HUES6 (cell line): ENCODE measurements at regions not wholly inside any gene's neighbourhood (a gene's known extent, or its start where the extent isn't known, plus 50 kb on each side); places are given as distances from the start of the nearest gene placed in this dataset.
"Not testable (repeated sequence)": the region's sequence is repeated elsewhere in the genome, so short reads cannot be mapped to it uniquely, and the experiment has no call there.

ENCODE experiments used
- H3K27ac ChIP-seq: 2 replicates; pipeline ENCODE4 v1.7.0; 2013; ENCODE audit warnings: low read depth, mild to moderate bottlenecking, low read length, inconsistent platforms
- H3K27me3 ChIP-seq: 2 replicates; pipeline ENCODE4 v1.6.1; 2013; ENCODE audit warnings: low read length; ENCODE audit not compliant: control insufficient read depth, insufficient read depth
- H3K36me3 ChIP-seq: 2 replicates; pipeline ENCODE4 v1.6.1; 2013; ENCODE audit warnings: low read length; ENCODE audit not compliant: control insufficient read depth, insufficient read depth
- H3K4me1 ChIP-seq: 2 replicates; pipeline ENCODE4 v1.6.1; 2013; ENCODE audit warnings: low read length; ENCODE audit not compliant: control insufficient read depth, insufficient read depth
- H3K4me3 ChIP-seq: 2 replicates; pipeline ENCODE4 v1.5.1; 2013; ENCODE audit warnings: low read depth, low read length
- H3K9ac ChIP-seq: one replicate; pipeline ENCODE4 v1.6.1; 2013; ENCODE audit warnings: mild to moderate bottlenecking, low read length
- H3K9me3 ChIP-seq: 2 replicates; pipeline ENCODE4 v1.6.1; 2013; ENCODE audit warnings: low read depth, low read length; ENCODE audit not compliant: control insufficient read depth, insufficient read depth

DNA sequence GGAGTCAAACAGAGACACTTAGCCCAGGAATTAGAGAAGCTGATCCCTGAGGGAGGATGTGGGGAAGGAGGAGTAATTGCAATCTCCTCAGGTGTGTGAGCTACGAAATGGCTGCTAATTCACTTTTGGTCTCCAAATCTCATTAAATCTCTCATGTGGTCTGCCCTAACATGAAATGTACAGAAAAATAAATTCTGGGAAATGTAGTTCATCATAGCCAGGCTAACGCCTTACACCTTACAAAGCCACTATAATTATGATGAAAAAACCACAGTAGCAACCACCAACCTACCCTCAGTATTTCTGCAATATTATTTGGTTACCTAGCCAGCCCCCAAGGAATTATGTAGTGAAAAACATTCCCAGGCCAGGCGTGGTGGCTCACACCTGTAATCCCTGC is 354.0 kb downstream of the TMEM167A start:
- H3K9ac ChIP-seq: no peak overlapping the region
- H3K4me1 ChIP-seq: peaks cover 10% of the 10 kb centered on the region; the same call in 1 of the 2 replicates
- no peaks in the 10 kb centered on the region for H3K36me3 ChIP-seq
- no peaks in the 10 kb centered on the region for H3K9me3 ChIP-seq
- no peak overlapping the region for H3K27ac ChIP-seq
- no peak overlapping the region for H3K4me3 ChIP-seq
- H3K27me3 ChIP-seq: no peaks in the 10 kb centered on the region

DNA sequence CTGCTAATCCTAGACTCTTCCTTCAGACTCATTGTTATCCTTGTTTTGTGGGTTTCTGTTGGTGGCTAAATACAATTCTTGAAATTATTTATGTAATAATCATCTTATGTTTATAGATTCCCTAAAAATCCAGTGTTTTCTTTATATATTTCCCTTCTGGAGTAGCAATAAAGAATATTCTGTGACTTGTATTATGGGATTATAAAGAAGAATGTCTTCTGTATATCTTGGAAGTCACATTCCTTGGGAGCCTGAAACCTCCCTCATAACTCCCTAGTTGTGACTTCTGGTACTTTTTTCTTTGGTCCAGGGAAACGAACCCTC is 356.1 kb downstream of the TMEM167A start:
- H3K27me3 ChIP-seq: no peaks in the 10 kb centered on the region
- H3K36me3 ChIP-seq: no peaks in the 10 kb centered on the region
- no peak overlapping the region for H3K4me3 ChIP-seq
- peaks cover 10% of the 10 kb centered on the region; the same call in 1 of the 2 replicates for H3K4me1 ChIP-seq
- H3K27ac ChIP-seq: no peak overlapping the region
- no peak overlapping the region for H3K9ac ChIP-seq
- no peaks in the 10 kb centered on the region for H3K9me3 ChIP-seq

DNA sequence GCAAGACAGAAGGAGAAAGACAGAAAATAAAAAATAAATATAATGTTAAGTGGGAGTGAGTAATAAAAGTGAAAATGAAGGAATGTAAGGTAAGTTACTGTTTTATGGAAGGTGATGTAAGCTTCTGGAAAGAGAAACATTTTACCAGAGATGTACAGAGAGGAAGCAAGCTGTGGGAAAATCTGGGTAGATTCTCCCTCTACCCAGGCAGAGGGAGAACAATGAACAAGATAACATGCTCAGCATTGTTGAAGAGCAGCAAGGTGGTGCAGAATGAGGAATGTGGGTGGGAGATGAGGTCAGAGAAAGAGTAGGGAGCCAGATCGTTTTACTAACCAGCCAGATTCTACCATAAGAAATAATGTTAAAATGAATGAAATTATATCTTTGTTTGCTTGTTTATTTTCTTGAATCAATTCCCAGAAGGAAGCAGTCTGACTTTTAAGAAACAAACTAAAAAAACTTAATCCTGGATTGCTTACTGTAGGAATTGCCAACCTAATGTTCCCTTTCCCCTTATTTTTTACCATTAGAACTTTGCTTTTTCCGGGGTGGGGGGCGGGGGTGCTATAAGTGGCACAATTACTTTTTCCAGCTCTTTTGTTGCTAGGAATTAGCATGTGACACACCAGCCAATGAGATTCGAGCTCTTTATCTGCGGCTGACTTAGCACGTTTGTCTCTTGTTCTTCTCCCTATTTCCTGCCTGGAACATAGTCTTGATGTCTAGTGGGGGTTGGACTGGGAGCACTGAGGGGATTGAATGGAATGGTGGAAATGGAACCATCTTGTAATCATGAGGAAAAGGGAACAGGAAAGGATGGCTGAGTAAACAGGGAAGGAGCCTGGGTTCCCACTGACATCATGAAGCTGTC is 356.7 kb downstream of the TMEM167A start:
- no peak overlapping the region for H3K4me3 ChIP-seq
- no peak overlapping the region for H3K27ac ChIP-seq
- H3K36me3 ChIP-seq: no peaks in the 10 kb centered on the region
- H3K4me1 ChIP-seq: peaks cover 10% of the 10 kb centered on the region; the same call in 1 of the 2 replicates
- no peak overlapping the region for H3K9ac ChIP-seq
- no peaks in the 10 kb centered on the region for H3K27me3 ChIP-seq
- no peaks in the 10 kb centered on the region for H3K9me3 ChIP-seq

DNA sequence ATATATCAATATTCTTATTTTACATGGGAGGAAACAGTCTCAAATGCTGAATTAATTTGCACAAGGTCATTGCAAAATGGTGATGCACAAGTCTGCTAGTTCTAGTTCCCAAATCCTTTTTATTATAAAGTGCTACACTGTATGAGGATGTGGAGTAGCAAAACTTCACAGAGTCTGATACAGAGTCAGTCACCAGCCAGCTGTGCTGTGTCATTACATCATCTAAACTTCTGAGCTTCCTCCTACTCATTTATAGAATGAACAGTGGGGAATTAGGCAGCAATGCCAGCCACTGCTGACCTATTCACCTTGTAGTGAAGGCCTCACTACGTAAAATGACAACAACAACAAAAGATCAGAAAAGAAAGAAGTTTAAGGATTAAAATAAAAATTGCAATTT is 357.8 kb downstream of the TMEM167A start:
- H3K27ac ChIP-seq: no peak overlapping the region
- H3K27me3 ChIP-seq: no peaks in the 10 kb centered on the region
- H3K9me3 ChIP-seq: no peaks in the 10 kb centered on the region
- peaks cover 10% of the 10 kb centered on the region; the same call in 1 of the 2 replicates for H3K4me1 ChIP-seq
- no peak overlapping the region for H3K9ac ChIP-seq
- H3K4me3 ChIP-seq: no peak overlapping the region
- H3K36me3 ChIP-seq: no peaks in the 10 kb centered on the region

DNA sequence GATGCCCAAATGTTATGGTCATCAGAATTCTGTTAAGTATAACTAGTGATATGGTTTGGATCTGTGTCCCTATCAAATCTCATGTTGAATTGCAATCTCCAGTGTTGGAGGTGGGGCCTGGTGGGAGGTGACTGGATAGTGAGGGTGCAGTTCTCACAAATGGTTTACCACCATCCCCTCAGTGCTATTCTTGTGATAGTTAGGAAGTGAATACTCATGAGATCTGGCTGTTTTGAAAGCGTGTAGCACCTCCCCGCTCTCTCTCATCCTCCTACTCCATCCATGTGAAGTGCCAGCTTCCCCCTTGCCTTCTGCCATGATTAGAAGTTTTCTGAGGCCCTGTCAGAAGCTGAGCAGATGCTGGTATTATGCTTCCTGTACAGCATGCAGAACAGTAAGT is 359.5 kb downstream of the TMEM167A start:
- no peak overlapping the region for H3K4me3 ChIP-seq
- peaks cover 6% of the 10 kb centered on the region; the same call in 1 of the 2 replicates for H3K9me3 ChIP-seq
- H3K27ac ChIP-seq: no peak overlapping the region
- H3K4me1 ChIP-seq: peaks cover 10% of the 10 kb centered on the region; the same call in 1 of the 2 replicates
- no peaks in the 10 kb centered on the region for H3K36me3 ChIP-seq
- no peaks in the 10 kb centered on the region for H3K27me3 ChIP-seq
- no peak overlapping the region for H3K9ac ChIP-seq

DNA sequence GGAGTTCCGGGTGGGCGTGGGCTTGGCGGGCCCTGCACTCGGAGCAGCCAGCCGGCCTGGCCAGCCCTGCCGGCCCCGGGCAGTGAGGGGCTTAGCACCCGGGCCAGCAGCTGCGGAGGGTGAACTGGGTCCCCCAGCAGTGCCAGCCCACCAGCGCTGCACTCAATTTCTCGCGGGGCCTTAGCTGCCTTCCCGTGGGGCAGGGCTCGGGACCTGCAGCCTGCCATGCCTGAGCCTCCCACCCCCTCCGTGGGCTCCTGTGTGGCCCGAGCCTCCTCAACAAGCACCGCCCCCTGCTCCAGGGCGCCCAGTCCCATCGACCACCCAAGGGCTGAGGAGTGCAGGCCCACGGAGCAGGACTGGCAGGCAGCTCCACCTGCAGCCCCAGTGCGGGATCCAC is 362.5 kb downstream of the TMEM167A start:
- not testable (repeated sequence) for H3K9ac ChIP-seq, H3K4me1 ChIP-seq, H3K27ac ChIP-seq, H3K36me3 ChIP-seq, H3K4me3 ChIP-seq, H3K27me3 ChIP-seq, H3K9me3 ChIP-seq

DNA sequence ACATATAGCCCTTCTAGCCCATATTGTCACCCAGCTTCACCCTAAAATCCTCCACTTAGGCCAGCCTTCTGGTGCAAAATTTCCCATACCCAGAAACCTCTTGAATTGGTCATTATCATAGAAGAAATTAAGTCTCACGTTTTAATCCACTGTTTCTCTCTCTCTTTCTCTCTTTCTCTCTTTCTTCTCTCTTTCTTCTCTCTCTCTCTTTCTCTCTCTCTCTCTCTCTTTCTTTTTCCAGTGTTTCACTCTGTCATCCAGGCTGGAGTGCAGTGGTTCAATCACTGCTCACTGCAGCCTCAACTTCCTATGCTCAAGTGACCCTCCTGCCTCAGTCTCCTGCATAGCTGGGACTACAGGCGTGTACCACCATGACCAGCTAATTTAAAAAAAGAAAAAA is 363.4 kb downstream of the TMEM167A start:
- H3K27me3 ChIP-seq: no peaks in the 10 kb centered on the region
- H3K9ac ChIP-seq: no peak overlapping the region
- H3K9me3 ChIP-seq: peaks cover 6% of the 10 kb centered on the region; the same call in 1 of the 2 replicates
- no peak overlapping the region for H3K27ac ChIP-seq
- H3K4me3 ChIP-seq: no peak overlapping the region
- H3K4me1 ChIP-seq: no peaks in the 10 kb centered on the region
- no peaks in the 10 kb centered on the region for H3K36me3 ChIP-seq

DNA sequence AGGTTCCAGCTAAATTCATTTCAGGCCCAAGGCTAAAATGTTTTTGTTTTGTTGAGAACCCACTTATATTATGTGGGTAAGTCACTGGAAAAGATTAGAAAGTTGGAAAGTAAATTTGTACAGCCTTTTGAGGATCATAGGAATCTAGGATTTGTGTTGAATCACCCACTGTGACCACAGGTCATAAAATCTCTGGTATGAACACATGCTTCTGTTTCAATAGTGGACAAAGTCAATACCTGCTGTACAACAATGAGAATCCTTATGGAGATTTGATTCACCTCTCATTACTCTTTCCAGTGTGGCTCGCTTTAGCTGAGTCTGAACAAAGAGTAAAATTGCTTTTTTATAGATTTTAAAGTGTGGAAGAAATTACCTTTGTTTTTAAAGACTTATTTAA is 369.5 kb downstream of the TMEM167A start:
- H3K27me3 ChIP-seq: no peaks in the 10 kb centered on the region
- H3K9me3 ChIP-seq: no peaks in the 10 kb centered on the region
- H3K36me3 ChIP-seq: no peaks in the 10 kb centered on the region
- H3K4me3 ChIP-seq: no peak overlapping the region
- no peak overlapping the region for H3K9ac ChIP-seq
- no peak overlapping the region for H3K27ac ChIP-seq
- H3K4me1 ChIP-seq: no peaks in the 10 kb centered on the region

DNA sequence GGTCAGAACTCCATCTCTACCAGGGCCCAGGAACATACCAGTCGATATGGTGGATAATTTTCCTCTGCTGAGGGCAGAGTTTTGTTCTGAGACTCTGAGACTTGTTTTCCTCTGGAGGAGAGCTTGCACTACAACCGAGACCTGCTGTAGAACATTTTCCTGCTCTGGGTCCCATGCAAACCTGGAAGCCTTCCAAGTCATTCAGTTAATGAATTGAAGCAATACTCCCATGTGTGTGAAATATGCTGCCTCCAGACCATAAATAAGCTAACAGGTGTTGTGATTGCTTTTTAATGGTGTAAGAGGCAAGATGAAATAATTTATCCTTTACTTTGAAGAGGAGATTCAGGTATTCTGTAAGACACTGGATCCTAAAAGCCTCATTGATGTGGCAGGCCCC is 372.8 kb downstream of the TMEM167A start:
- Histone ChIP-seq H3K36me3 (no peaks in the 10 kb centered on the region), H3K4me3 (no peak overlapping the region), H3K4me1 (no peaks in the 10 kb centered on the region), H3K9me3 (no peaks in the 10 kb centered on the region), H3K27ac (no peak overlapping the region), H3K27me3 (no peaks in the 10 kb centered on the region), H3K9ac (no peak overlapping the region)

DNA sequence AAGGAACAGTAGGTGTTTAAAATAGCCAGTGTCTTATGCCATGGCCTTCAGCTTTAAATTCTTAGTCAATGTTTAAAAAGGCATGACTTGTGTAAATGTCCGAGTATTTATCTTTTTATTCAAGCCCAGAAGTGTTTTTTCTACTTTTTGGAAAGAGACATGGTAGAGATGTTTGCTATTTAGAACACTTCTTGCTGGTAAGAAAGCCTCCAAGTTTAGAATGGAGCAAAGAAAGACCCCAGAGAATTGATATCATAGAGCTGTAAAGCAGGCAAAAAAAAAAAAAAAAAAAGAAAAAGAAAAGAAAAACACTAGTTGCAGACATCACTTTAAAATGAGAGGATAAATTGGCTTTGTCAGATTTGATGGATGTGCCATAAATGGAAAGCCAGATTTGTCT is 375.1 kb downstream of the TMEM167A start:
- Histone ChIP-seq H3K27ac (no peak overlapping the region), H3K27me3 (no peaks in the 10 kb centered on the region), H3K36me3 (no peaks in the 10 kb centered on the region), H3K9ac (no peak overlapping the region), H3K4me3 (no peak overlapping the region), H3K4me1 (no peaks in the 10 kb centered on the region), H3K9me3 (no peaks in the 10 kb centered on the region)

DNA sequence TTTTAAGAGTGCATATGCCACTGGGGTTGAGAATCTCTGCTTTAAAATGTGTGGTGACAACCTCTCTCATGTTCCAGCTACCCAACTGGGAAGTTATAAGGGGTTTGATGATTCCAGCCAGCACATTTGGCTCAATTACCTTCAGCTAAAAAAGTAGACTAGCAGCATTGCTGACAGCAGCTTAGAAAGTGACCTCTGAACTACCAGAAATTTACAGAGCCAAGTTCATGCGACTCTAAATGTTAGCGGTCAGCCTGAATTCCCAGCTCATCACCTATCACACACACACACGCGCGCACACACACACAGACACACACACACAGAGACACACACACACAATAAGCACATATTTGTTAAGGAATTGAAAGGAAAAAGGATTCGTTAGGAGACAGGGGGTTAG is 377.5 kb downstream of the TMEM167A start:
- Histone ChIP-seq H3K27ac (no peak overlapping the region), H3K36me3 (no peaks in the 10 kb centered on the region), H3K4me3 (no peak overlapping the region), H3K27me3 (no peaks in the 10 kb centered on the region), H3K9me3 (no peaks in the 10 kb centered on the region), H3K4me1 (peaks cover 2% of the 10 kb centered on the region), H3K9ac (no peak overlapping the region)
